Stimulated activated CD8-positive, alpha-beta memory T cell treated with anti-CD3 and anti-CD28 coated beads, Interleukin-12 subunit alpha, Interleukin-12 subunit beta, amount 100 ng/mL, for 1 hour (primary cell): ENCODE measurements at regions not wholly inside any gene's neighbourhood (a gene's known extent, or its start where the extent isn't known, plus 50 kb on each side); places are given as distances from the start of the nearest gene placed in this dataset.

Source experiments
- DNase-seq: peaks from one replicate; pipeline ENCODE4 v3.0.0-alpha.2; 2020; ENCODE audit warnings: low read depth

- no peak for DNase-seq
These were observed 482.9 kb upstream of the AKR1E2 start for GRCh38 chr10:4343091-4343490.

- no peak for DNase-seq
These were observed 487.2 kb upstream of the AKR1E2 start for GRCh38 chr10:4338768-4339167.

- DNase-seq = no peak
These were observed 488.4 kb upstream of the AKR1E2 start for GRCh38 chr10:4337563-4337962.

- no peak for DNase-seq
These were observed 491.1 kb upstream of the AKR1E2 start for GRCh38 chr10:4334871-4335270.

- DNase-seq = no peak
These were observed 492.0 kb upstream of the AKR1E2 start for GRCh38 chr10:4334015-4334414.

- DNase-seq = no peak
These were observed 492.5 kb upstream of the AKR1E2 start for GRCh38 chr10:4333459-4333894.

GRCh38 chr10:4332764-4333458 is 493.1 kb upstream of the AKR1E2 start:
- no peak for DNase-seq

GRCh38 chr10:4331150-4331549 is 494.9 kb upstream of the AKR1E2 start:
- no peak for DNase-seq

- DNase-seq = no peak
These were observed 495.4 kb upstream of the AKR1E2 start for GRCh38 chr10:4330636-4331035.

- DNase-seq = no peak
These were observed 496.8 kb upstream of the AKR1E2 start for GRCh38 chr10:4329225-4329624.

GRCh38 chr10:4326647-4327046 is 499.4 kb upstream of the AKR1E2 start:
- no peak for DNase-seq

GRCh38 chr10:4319870-4320367 is 506.1 kb upstream of the AKR1E2 start:
- DNase-seq = no peak

- no peak for DNase-seq
These were observed 509.7 kb upstream of the AKR1E2 start for GRCh38 chr10:4316161-4316810.

- no peak for DNase-seq
These were observed 510.5 kb upstream of the AKR1E2 start for GRCh38 chr10:4315551-4315950.

GRCh38 chr10:4313051-4313450 is 513.0 kb upstream of the AKR1E2 start:
- DNase-seq = no peak

- DNase-seq = no peak
These were observed 513.8 kb upstream of the AKR1E2 start for GRCh38 chr10:4312051-4312835.

- no peak for DNase-seq
These were observed 515.8 kb upstream of the AKR1E2 start for GRCh38 chr10:4310172-4310571.

GRCh38 chr10:4307910-4308309 is 518.1 kb upstream of the AKR1E2 start:
- no peak for DNase-seq

GRCh38 chr10:4306871-4307270 is 519.1 kb upstream of the AKR1E2 start:
- no peak for DNase-seq

GRCh38 chr10:4303045-4303444 is 518.0 kb upstream of the KLF6 start:
- no peak for DNase-seq

- no peak for DNase-seq
These were observed 516.5 kb upstream of the KLF6 start for GRCh38 chr10:4301291-4302045.

GRCh38 chr10:4296161-4296560 is 511.2 kb upstream of the KLF6 start:
- DNase-seq = no peak
